ENCODE measurements at regions not wholly inside any gene's neighbourhood (a gene's known extent, or its start where the extent isn't known, plus 50 kb on each side); places are given as distances from the start of the nearest gene placed in this dataset.

- no peaks in the 10 kb centered on the region for H3K36me3 ChIP-seq (ENCODE audit: insufficient read depth, low read length)
- no peaks in the 10 kb centered on the region for H3K27me3 ChIP-seq (ENCODE audit: insufficient read depth, low read length)
- no peak overlapping the region for H2AFZ ChIP-seq (ENCODE audit: low read depth, low read length)
- no peak overlapping the region for H3K4me3 ChIP-seq (ENCODE audit: low read length)
- H3K4me1 ChIP-seq (ENCODE audit: insufficient read depth, low read length), result no peaks in the 10 kb centered on the region
- no peaks in the 10 kb centered on the region for H3K9me3 ChIP-seq (ENCODE audit: low read length)
These were observed 273.4 kb upstream of the TNRC6C start for GRCh38 chr17:77684803-77685798.

DNA sequence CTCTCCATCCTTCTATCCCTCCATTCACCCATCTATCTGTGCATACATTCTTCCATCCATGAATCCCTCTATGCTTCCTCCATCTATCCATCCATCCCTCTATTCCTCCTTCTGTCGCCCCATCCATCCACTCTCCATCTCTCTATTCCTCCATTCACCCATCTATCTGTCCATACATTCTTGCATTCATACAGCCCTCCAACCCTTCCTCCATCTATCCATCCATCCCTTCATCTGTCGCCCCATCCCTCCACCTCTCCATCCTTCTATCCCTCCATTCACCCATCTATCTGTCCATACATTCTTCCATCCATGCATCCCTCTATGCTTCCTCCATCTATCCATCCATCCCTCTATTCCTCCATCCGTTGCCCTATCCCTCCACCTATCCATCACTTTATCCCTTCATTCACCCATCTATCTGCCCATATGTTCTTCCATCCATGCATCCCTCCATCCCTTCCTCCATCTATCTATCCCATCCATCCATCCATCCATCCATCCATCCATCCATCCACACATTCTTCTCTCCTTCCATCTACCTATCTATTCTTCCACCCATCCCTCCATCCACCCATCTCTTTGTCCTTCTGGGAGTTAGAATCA lies 272.5 kb upstream of the TNRC6C start:
- Histone ChIP-seq H3K4me3 (ENCODE audit: low read length) (no peak overlapping the region), H3K36me3 (ENCODE audit: insufficient read depth, low read length) (no peaks in the 10 kb centered on the region), H3K27me3 (ENCODE audit: insufficient read depth, low read length) (peaks cover 6% of the 10 kb centered on the region), H3K4me1 (ENCODE audit: insufficient read depth, low read length) (no peaks in the 10 kb centered on the region), H3K9me3 (ENCODE audit: low read length) (no peaks in the 10 kb centered on the region), H2AFZ (ENCODE audit: low read depth, low read length) (no peak overlapping the region)

GRCh38 chr17:77686903-77687302 lies 271.6 kb upstream of the TNRC6C start:
- Histone ChIP-seq H3K27me3 (ENCODE audit: insufficient read depth, low read length) (peaks cover 15% of the 10 kb centered on the region), H3K4me3 (ENCODE audit: low read length) (no peak overlapping the region), H3K4me1 (ENCODE audit: insufficient read depth, low read length) (no peaks in the 10 kb centered on the region), H3K9me3 (ENCODE audit: low read length) (no peaks in the 10 kb centered on the region), H2AFZ (ENCODE audit: low read depth, low read length) (no peak overlapping the region), H3K36me3 (ENCODE audit: insufficient read depth, low read length) (no peaks in the 10 kb centered on the region)

DNA sequence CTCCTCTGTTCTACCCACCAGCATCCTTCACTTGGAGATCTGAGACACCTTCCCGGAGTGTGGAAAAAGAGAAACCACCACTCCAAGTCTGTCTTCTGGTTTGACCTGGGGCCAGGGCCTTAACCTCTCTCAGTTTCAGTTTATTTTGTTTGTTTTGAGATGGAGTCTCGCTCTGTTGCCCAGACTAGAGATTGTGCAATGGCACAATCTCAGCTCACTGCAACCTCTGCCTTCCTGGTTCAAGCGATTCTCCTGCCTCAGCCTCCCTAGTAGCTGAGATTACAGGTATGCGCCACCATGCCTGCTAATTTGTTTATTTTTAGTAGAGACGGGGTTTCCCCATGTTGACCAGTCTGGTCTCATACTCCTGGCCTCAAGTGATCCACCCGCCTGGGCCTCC lies 271.1 kb upstream of the TNRC6C start:
- H3K36me3 ChIP-seq (ENCODE audit: insufficient read depth, low read length), result no peaks in the 10 kb centered on the region
- no peaks in the 10 kb centered on the region for H3K4me1 ChIP-seq (ENCODE audit: insufficient read depth, low read length)
- no peak overlapping the region for H3K4me3 ChIP-seq (ENCODE audit: low read length)
- no peak overlapping the region for H2AFZ ChIP-seq (ENCODE audit: low read depth, low read length)
- peaks cover 15% of the 10 kb centered on the region for H3K27me3 ChIP-seq (ENCODE audit: insufficient read depth, low read length)
- H3K9me3 ChIP-seq (ENCODE audit: low read length), result no peaks in the 10 kb centered on the region

DNA sequence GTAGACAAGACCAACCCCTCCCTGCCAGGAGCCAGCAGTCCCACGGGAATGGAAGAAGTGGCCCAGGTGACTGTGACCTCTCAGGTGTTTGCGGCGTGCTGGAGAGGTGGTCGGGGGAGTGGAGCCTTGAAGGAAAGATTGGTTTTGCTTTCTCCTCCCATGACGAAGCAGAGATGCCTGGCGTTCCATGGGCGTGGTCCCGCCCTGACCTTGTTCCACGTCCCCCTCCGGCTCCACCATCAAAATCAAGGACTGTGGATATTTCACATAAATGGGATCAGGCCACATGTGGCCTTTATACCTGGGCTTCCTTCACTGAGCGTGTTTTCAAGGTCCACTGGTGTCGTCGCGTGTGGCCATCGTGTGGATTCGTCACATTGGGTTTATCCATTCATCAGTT lies 270.6 kb upstream of the TNRC6C start:
- Histone ChIP-seq H2AFZ (ENCODE audit: low read depth, low read length) (no peak overlapping the region), H3K4me3 (ENCODE audit: low read length) (no peak overlapping the region), H3K9me3 (ENCODE audit: low read length) (no peaks in the 10 kb centered on the region), H3K4me1 (ENCODE audit: insufficient read depth, low read length) (no peaks in the 10 kb centered on the region), H3K36me3 (ENCODE audit: insufficient read depth, low read length) (no peaks in the 10 kb centered on the region), H3K27me3 (ENCODE audit: insufficient read depth, low read length) (peaks cover 18% of the 10 kb centered on the region)

DNA sequence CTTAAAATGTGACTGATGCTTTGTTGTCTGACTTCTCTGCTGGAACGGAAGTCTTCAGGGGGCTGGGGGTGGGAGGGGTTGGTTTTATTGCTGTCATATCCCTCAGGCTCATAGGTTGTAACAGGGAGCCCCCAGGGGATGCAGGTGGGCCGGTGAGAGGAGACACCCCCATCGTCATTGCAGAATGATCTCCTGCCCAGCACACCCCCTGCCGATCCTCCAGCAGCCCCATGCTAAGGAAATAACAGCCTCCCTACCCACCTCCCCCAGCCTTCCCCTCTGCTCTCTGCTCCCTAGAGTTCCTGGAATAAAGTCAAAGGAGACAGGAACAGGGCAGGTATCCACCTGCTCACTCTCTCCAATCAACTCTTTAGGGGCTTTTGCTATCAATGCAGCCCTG lies 270.1 kb upstream of the TNRC6C start:
- Histone ChIP-seq H3K27me3 (ENCODE audit: insufficient read depth, low read length) (peaks cover 20% of the 10 kb centered on the region), H2AFZ (ENCODE audit: low read depth, low read length) (no peak overlapping the region), H3K36me3 (ENCODE audit: insufficient read depth, low read length) (no peaks in the 10 kb centered on the region), H3K4me3 (ENCODE audit: low read length) (no peak overlapping the region), H3K4me1 (ENCODE audit: insufficient read depth, low read length) (no peaks in the 10 kb centered on the region), H3K9me3 (ENCODE audit: low read length) (no peaks in the 10 kb centered on the region)

- H3K9me3 ChIP-seq (ENCODE audit: low read length), result no peaks in the 10 kb centered on the region
- H3K4me1 ChIP-seq (ENCODE audit: insufficient read depth, low read length), result no peaks in the 10 kb centered on the region
- peaks cover 42% of the 10 kb centered on the region for H3K27me3 ChIP-seq (ENCODE audit: insufficient read depth, low read length)
- no peak overlapping the region for H3K4me3 ChIP-seq (ENCODE audit: low read length)
- no peaks in the 10 kb centered on the region for H3K36me3 ChIP-seq (ENCODE audit: insufficient read depth, low read length)
- H2AFZ ChIP-seq (ENCODE audit: low read depth, low read length), result no peak overlapping the region
These were observed 268.0 kb upstream of the TNRC6C start for GRCh38 chr17:77690271-77691161.

GRCh38 chr17:77691216-77692085 lies 267.1 kb upstream of the TNRC6C start:
- Histone ChIP-seq H2AFZ (ENCODE audit: low read depth, low read length) (no peak overlapping the region), H3K27me3 (ENCODE audit: insufficient read depth, low read length) (peaks cover 45% of the 10 kb centered on the region), H3K4me3 (ENCODE audit: low read length) (no peak overlapping the region)

DNA sequence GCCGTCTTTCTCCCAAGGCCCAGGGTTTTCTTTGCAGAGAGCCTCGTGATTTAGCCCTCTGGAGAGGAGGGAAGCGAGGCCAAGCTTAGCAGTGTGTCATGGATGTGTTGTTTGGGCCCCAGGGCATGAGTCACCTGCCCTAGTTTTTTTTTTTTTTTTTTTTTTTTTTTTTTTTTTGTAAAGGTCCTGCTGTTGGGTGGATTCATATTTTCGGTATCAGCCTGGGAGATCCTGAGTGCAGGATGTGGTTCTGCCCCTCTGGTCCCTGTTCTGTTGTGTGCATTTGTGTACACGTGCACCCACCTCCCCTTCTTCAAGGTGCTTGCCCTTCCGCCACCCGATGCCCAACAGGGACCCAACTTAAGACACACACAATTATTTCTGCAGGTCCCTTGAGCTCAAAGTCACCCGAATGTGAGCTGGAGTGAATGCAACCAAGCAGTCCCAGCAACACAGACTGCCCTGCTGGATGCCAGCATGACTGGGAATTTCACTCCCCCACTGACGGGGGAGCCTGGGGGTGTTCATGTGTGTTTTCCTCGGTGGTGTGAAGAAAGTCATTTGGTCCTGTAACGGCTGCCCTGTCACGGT lies 265.8 kb upstream of the TNRC6C start:
- H3K27me3 ChIP-seq (ENCODE audit: insufficient read depth, low read length), result peaks cover 49% of the 10 kb centered on the region
- peaks cover 16% of the 10 kb centered on the region for H3K4me1 ChIP-seq (ENCODE audit: insufficient read depth, low read length)
- no peaks in the 10 kb centered on the region for H3K9me3 ChIP-seq (ENCODE audit: low read length)
- H3K36me3 ChIP-seq (ENCODE audit: insufficient read depth, low read length), result no peaks in the 10 kb centered on the region
- H3K4me3 ChIP-seq (ENCODE audit: low read length), result no peak overlapping the region
- H2AFZ ChIP-seq (ENCODE audit: low read depth, low read length), result no peak overlapping the region

More at GRCh38 chr17:77691216-77692085, 267.1 kb upstream of the TNRC6C start:
- Histone ChIP-seq H3K9me3 (ENCODE audit: low read length) (no peaks in the 10 kb centered on the region), H3K36me3 (ENCODE audit: insufficient read depth, low read length) (no peaks in the 10 kb centered on the region), H3K4me1 (ENCODE audit: insufficient read depth, low read length) (peaks cover 6% of the 10 kb centered on the region)

- Histone ChIP-seq H3K36me3 (ENCODE audit: insufficient read depth, low read length) (no peaks in the 10 kb centered on the region), H3K9me3 (ENCODE audit: low read length) (no peaks in the 10 kb centered on the region), H2AFZ (ENCODE audit: low read depth, low read length) (no peak overlapping the region), H3K4me3 (ENCODE audit: low read length) (no peak overlapping the region), H3K4me1 (ENCODE audit: insufficient read depth, low read length) (peaks cover 16% of the 10 kb centered on the region), H3K27me3 (ENCODE audit: insufficient read depth, low read length) (peaks cover 49% of the 10 kb centered on the region)
These were observed 265.2 kb upstream of the TNRC6C start for GRCh38 chr17:77693301-77693700.

DNA sequence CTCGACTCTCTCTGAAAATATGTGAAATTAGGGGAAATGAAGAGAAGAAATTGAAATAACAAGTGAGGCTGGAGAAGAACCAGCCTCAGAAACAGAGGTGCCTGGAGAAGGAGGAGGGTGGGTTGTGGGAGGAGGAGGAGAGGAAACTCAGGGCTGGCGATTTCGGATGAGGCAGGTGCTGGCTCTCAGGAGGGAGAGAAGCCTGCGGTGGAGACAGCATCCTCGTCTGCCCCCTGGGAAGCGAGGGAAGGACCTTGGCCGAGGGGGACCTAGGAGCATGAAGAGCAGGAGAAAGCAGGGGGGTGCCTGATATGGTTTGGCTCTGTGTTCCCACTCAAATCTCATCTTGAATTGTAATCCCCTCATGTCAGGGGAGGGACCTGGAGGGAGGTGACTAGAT lies 264.7 kb upstream of the TNRC6C start:
- no peak overlapping the region for H2AFZ ChIP-seq (ENCODE audit: low read depth, low read length)
- peaks cover 54% of the 10 kb centered on the region for H3K27me3 ChIP-seq (ENCODE audit: insufficient read depth, low read length)
- no peaks in the 10 kb centered on the region for H3K36me3 ChIP-seq (ENCODE audit: insufficient read depth, low read length)
- H3K4me1 ChIP-seq (ENCODE audit: insufficient read depth, low read length), result peaks cover 16% of the 10 kb centered on the region
- H3K9me3 ChIP-seq (ENCODE audit: low read length), result no peaks in the 10 kb centered on the region
- no peak overlapping the region for H3K4me3 ChIP-seq (ENCODE audit: low read length)

Measured in neuron (in vitro differentiated cells).